K562 (cell line): ENCODE measurements at regions not wholly inside any gene's neighbourhood (a gene's known extent, or its start where the extent isn't known, plus 50 kb on each side); places are given as distances from the start of the nearest gene placed in this dataset.
A peak's percentile ranks its signal among the peaks of the same experiment; 100 is the strongest.

ENCODE experiments used
- ATAC-seq: fragments of 200-7000 bp; cut with Tn5 transposase; 3 replicates; pipeline ENCODE4 v1.9.1; 2020; ENCODE audit warnings: moderate library complexity
- BruUV-seq: library from RNA; stranded (reverse); fragments of 400-500 nt; replicated peaks from 2 replicates; lab custom pipeline; 2021; lab: Mats Ljungman, UMichigan
- CTCF ChIA-PET: fragments of 300-600 bp; formaldehyde crosslinking; extraction: SDS; loops from one replicate; lab custom pipeline; 2021; ENCODE audit warnings: low intra/inter-chr PET ratio; lab: Yijun Ruan, JAX
- POLR2A ChIA-PET: fragments of 300-600, 350-650 bp; sonication (Branson Sonifier 250); formaldehyde crosslinking; extraction: SDS; loops from one replicate; lab custom pipeline; 2021; ENCODE audit warnings: antibody characterized with exemption, inconsistent platforms; lab: Yijun Ruan, JAX
- DNase-seq, 4 experiments: peaks; one replicate each; pipeline versions ENCODE4 v3.0.0 to v3.0.0-alpha.2; 2011 to 2018; ENCODE audit warnings: low spot score in 3 of 4, mixed read lengths in 3 of 4; ENCODE audit errors: extremely low read depth in 1 of 4
- FAIRE-seq: peaks from 2 replicates; lab custom pipeline; 2011; peaks lifted over from hg19 to GRCh38; lab: Jason Lieb, UNC
- H2AFZ ChIP-seq: 2 replicates; pipeline ENCODE4 v1.6.0; 2011; ENCODE audit warnings: low read depth, low read length, control low read depth, inconsistent platforms
- H3K27ac ChIP-seq: fragments of 200-600 bp; 3 replicates; pipeline ENCODE4 v1.8.0; 2011; ENCODE audit warnings: low read depth, mild to moderate bottlenecking, control low read depth, inconsistent platforms, low read length, moderate library complexity, mixed read lengths; ENCODE audit errors: extremely low read depth
- H3K27me3 ChIP-seq, 2 experiments: fragments of 300-600 bp in 1 of 2; 2 replicates in 1 of 2; 3 replicates in 1 of 2; pipeline versions ENCODE4 v1.6.0 to v1.8.0; 2011; ENCODE audit warnings: inconsistent platforms in 2 of 2, low read length in 2 of 2, mild to moderate bottlenecking in 1 of 2, mixed read lengths in 1 of 2, moderate library complexity in 1 of 2; ENCODE audit not compliant: control insufficient read depth in 2 of 2, insufficient read depth in 2 of 2
- H3K36me3 ChIP-seq: fragments of 300-600 bp; 3 replicates; pipeline ENCODE4 v1.8.0; 2011; ENCODE audit warnings: mild to moderate bottlenecking, low read length, inconsistent platforms; ENCODE audit not compliant: control insufficient read depth, insufficient read depth
- H3K4me1 ChIP-seq, 2 experiments: fragments of 200-600 bp in 1 of 2; replicated peaks in 1 of 2; 2 replicates in 1 of 2; 3 replicates in 1 of 2; pipeline versions ENCODE4 v1.5.1 to v1.8.0; 2011; ENCODE audit warnings: inconsistent platforms in 2 of 2, low read length in 2 of 2, mild to moderate bottlenecking in 1 of 2, mixed read lengths in 1 of 2, moderate library complexity in 1 of 2; ENCODE audit not compliant: control insufficient read depth in 2 of 2, insufficient read depth in 2 of 2
- H3K4me2 ChIP-seq: 2 replicates; pipeline ENCODE4 v1.6.1; 2011; ENCODE audit warnings: low read length, control low read depth, inconsistent platforms, mixed read lengths; ENCODE audit not compliant: insufficient read depth
- H3K4me3 ChIP-seq: fragments of 200-600 bp; sonication (generic), shearing (Covaris generic); 2 replicates; pipeline ENCODE4 v1.5.1; 2016; ENCODE audit warnings: control low read depth, inconsistent platforms
- H3K79me2 ChIP-seq: fragments of 200-600 bp; 3 replicates; pipeline ENCODE4 v1.8.0; 2011; ENCODE audit warnings: low read length, inconsistent platforms; ENCODE audit not compliant: control insufficient read depth, insufficient read depth
- H3K9ac ChIP-seq, 2 experiments: 2 replicates each; pipeline versions ENCODE4 v1.6.0 to v1.6.1; 2011; ENCODE audit warnings: low read depth in 2 of 2, low read length in 2 of 2, control low read depth in 1 of 2, inconsistent platforms in 1 of 2, mild to moderate bottlenecking in 1 of 2, mixed read lengths in 1 of 2; ENCODE audit not compliant: insufficient read depth in 1 of 2
- H3K9me1 ChIP-seq: one replicate; pipeline ENCODE4 v1.6.0; 2011; ENCODE audit warnings: inconsistent platforms, mild to moderate bottlenecking, low read length, moderate library complexity; ENCODE audit not compliant: control insufficient read depth, insufficient read depth
- H3K9me3 ChIP-seq: replicated peaks from 2 replicates; pipeline ENCODE4 v1.5.1; 2011; ENCODE audit warnings: low read depth, low read length, inconsistent platforms; ENCODE audit not compliant: control insufficient read depth, insufficient read depth
- H4K20me1 ChIP-seq: replicated peaks from 2 replicates; pipeline ENCODE4 v1.6.1; 2011; ENCODE audit warnings: low read length, inconsistent platforms, mixed read lengths; ENCODE audit not compliant: control insufficient read depth, insufficient read depth
- DACH1 ChIP-seq: fragments of 450-650 bp; IDR thresholded peaks from 2 replicates; pipeline ENCODE4 v1.6.1; 2018; ENCODE audit not compliant: partially characterized antibody
- L3MBTL2 ChIP-seq: fragments of 450-650 bp; IDR thresholded peaks from 2 replicates; pipeline ENCODE4 v1.6.1; 2016; ENCODE audit warnings: mild to moderate bottlenecking, moderate library complexity
- NONO ChIP-seq, 2 experiments: fragments of 200-400 bp in 1 of 2; fragments of 450-650 bp in 1 of 2; formaldehyde crosslinking in 1 of 2; IDR thresholded peaks; 2 replicates each; pipeline ENCODE4 v1.6.1; 2017; ENCODE audit warnings: low read depth in 2 of 2, mild to moderate bottlenecking in 2 of 2, moderate library complexity in 2 of 2, low read length in 1 of 2
- ZNF197 ChIP-seq: fragments of 200-800 bp; sonication (Bioruptor generic); IDR thresholded peaks from 2 replicates; pipeline ENCODE4 v1.6.1; 2016; ENCODE audit warnings: low read depth, missing genetic modification characterization, missing compliant biosample characterization
- WGBS: fragments of 100-300 bp; shearing (Covaris generic); methylation state at CpG from one replicate; pipeline ENCODE4 v1.1.6; 2016; ENCODE audit warnings: low coverage, mixed read lengths; ENCODE audit not compliant: insufficient coverage; ENCODE audit errors: missing lambda C conversion rate; 5-methylcytosine and 5-hydroxymethylcytosine counted together
- in situ Hi-C: fragments of 300-500 bp; cut with MboI; formaldehyde crosslinking; loops from 4 replicates; pipeline ENCODE4 v1.15.0; 2018; ENCODE audit warnings: inconsistent platforms, mixed read lengths
- intact Hi-C: fragments of 100-400 bp; cut with micrococcal nuclease; formaldehyde crosslinking; loops from 2 replicates; pipeline ENCODE4 v1.14.2; 2022

GRCh38 chr9:32708480-32709150 lies 73.1 kb upstream of the TAF1L start:
- Histone ChIP-seq H3K79me2 (no peaks in the 10 kb centered on the region), H3K9ac (no peak overlapping the region), H3K27me3 (no peaks in the 10 kb centered on the region), H3K4me3 (no peak overlapping the region), H2AFZ (no peak overlapping the region), H3K36me3 (no peaks in the 10 kb centered on the region), H3K9me3 (no peaks in the 10 kb centered on the region), H3K9me1 (no peaks in the 10 kb centered on the region), H3K4me1 (no peaks in the 10 kb centered on the region; a peak in 3 of 5 replicates), H3K27ac (no peak overlapping the region), H4K20me1 (no peaks in the 10 kb centered on the region), H3K4me2 (no peak overlapping the region)
- BruUV-seq = no TSS peak
- in situ Hi-C loops = no loop called here
- ChIA-PET POLR2A (no interaction called here), CTCF (no interaction called here)
- WGBS = 0% methylated on average over 3 of the region's 3 CpGs
- ATAC-seq (no peak), FAIRE-seq (no peak), DNase-seq (no peak)
- intact Hi-C loops = loop anchor here (10.0 kb wide), 1 partner anchor 124 kb away; no protein-coding TSS in a partner anchor
- no peak for TF ChIP-seq NONO (IDR thresholded peaks at IDR 0.05; ENCODE audit: low read depth in 2 of 2, low read length in 1 of 2)
- peak; percentile 92 for TF ChIP-seq DACH1

- TF ChIP-seq ZNF197 (CRISPR knock-in tag) = no peak
- TF ChIP-seq L3MBTL2 = peak; percentile 19; the same call in 1 of the 2 replicates
These were observed 73.5 kb upstream of the TMEM215 start for GRCh38 chr9:32709871-32710270.

More at GRCh38 chr9:32709871-32710270, 73.5 kb upstream of the TMEM215 start:
- Histone ChIP-seq H3K9me3 (no peaks in the 10 kb centered on the region), H3K4me2 (peak overlapping the region; percentile 41), H3K27me3 (no peaks in the 10 kb centered on the region), H3K36me3 (no peaks in the 10 kb centered on the region), H3K9me1 (no peaks in the 10 kb centered on the region), H3K27ac (no peak overlapping the region), H3K4me1 (no peaks in the 10 kb centered on the region; a peak in 3 of 5 replicates), H2AFZ (peak overlapping the region; percentile 76), H4K20me1 (no peaks in the 10 kb centered on the region), H3K4me3 (no peak overlapping the region), H3K9ac (no peak overlapping the region), H3K79me2 (no peaks in the 10 kb centered on the region)
- BruUV-seq = no TSS peak
- no peak for DNase-seq
- intact Hi-C loops (loop anchor here (10.0 kb wide), 1 partner anchor 125 kb away; no protein-coding TSS in a partner anchor), in situ Hi-C loops (no loop called here)
- no peak for ATAC-seq
- WGBS = 35% methylated on average over 6 of the region's 6 CpGs
- no peak for FAIRE-seq
- ChIA-PET POLR2A (interaction anchor here (0.6 kb wide), 1 partner anchor 144 kb away, joined by 3 read pairs; no protein-coding TSS in a partner anchor), CTCF (no interaction called here)
